Thyroid gland (tissue), 4 donors: ENCODE measurements at regions not wholly inside any gene's neighbourhood (a gene's known extent, or its start where the extent isn't known, plus 50 kb on each side); places are given as distances from the start of the nearest gene placed in this dataset.
"Not testable (repeated sequence)": the region's sequence is repeated elsewhere in the genome, so short reads cannot be mapped to it uniquely, and the experiment has no call there.

Source experiments
- DNase-seq, 2 donors: peaks; one replicate each; pipeline ENCODE4 v3.0.0-alpha.2; 2019
- H3K27ac ChIP-seq, 3 donors: fragments of 200-600 bp; sonication (generic); 1 replicate in 2 of 3; 2 replicates in 1 of 3; pipeline ENCODE4 v1.5.1; 2016 to 2019; ENCODE audit warnings: mild to moderate bottlenecking in 1 of 3, moderate library complexity in 1 of 3
- H3K27me3 ChIP-seq: fragments of 200-600 bp; sonication (generic); one replicate; pipeline ENCODE4 v1.5.1; 2019
- H3K36me3 ChIP-seq, 2 donors: fragments of 200-600 bp; sonication (generic); one replicate each; pipeline ENCODE4 v1.5.1; 2016 to 2019
- H3K4me1 ChIP-seq, 2 donors: fragments of 200-600 bp; sonication (generic); one replicate each; pipeline ENCODE4 v1.5.1; 2017 to 2019
- H3K4me3 ChIP-seq, 3 donors: fragments of 200-600 bp; sonication (generic); replicated peaks in 1 of 3; 1 replicate in 2 of 3; 2 replicates in 1 of 3; pipeline ENCODE4 v1.5.1; 2016; ENCODE audit warnings: mild to moderate bottlenecking in 1 of 3
- H3K9me3 ChIP-seq: fragments of 200-600 bp; sonication (generic); one replicate; pipeline ENCODE4 v1.5.1; 2017
- POLR2A ChIP-seq, 2 donors: fragments of 450-650 bp; IDR thresholded peaks; one replicate each; pipeline ENCODE4 v1.6.1; 2017; ENCODE audit warnings: antibody characterized with exemption in 2 of 2, mild to moderate bottlenecking in 2 of 2, moderate library complexity in 1 of 2
- WGBS, 2 donors: methylation state at CpG; one replicate each; pipeline ENCODE4 v1.1.5; 2017; 5-methylcytosine and 5-hydroxymethylcytosine counted together
- intact Hi-C: fragments of 100-400 bp; cut with DNase I; formaldehyde crosslinking; loops from one replicate; pipeline ENCODE4 v1.15.1; 2023
- TF ChIP-seq, protein P1 (sequence below), 6 experiments: fragments of 200-600 bp in 3 of 6; fragments of 450-650 bp in 3 of 6; sonication (generic) in 3 of 6; IDR thresholded peaks; one replicate each; pipeline ENCODE4 v1.5.1; 2016 to 2019; ENCODE audit warnings: antibody characterized with exemption in 6 of 6, mild to moderate bottlenecking in 2 of 6, inconsistent platforms in 1 of 6, moderate library complexity in 1 of 6

DNA sequence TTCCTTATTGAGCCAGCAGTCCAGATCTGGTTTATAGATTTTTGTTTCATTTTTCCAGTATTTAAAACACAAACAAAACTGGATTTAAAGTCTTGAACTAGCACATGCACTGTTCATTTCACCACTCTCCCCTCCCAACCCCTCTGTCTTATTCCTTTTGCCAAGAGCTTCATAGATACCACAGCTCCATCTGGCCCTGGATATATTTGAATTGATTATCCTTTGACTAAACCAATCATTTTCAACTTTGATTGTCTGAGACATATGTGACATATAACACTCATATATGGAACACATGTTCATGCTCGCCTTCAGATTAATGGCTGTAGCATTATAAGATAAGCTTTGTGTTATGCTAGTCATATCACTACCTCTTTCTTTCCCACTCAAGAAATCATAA lies 376.6 kb upstream of the NAALADL2 start:
- TF ChIP-seq POLR2A (IDR thresholded peaks at IDR 0.05), result no peak
- H3K36me3 ChIP-seq, result no peaks in the 10 kb centered on the region
- no peak for DNase-seq
- H3K27me3 ChIP-seq, result no peaks in the 10 kb centered on the region
- intact Hi-C loops, result no loop called here
- H3K9me3 ChIP-seq, result no peaks in the 10 kb centered on the region
- 98 to 100% methylated on average over 1 of the region's 1 CpG for WGBS, 2 donors
- H3K4me3 ChIP-seq, result no peak overlapping the region
- H3K27ac ChIP-seq, result no peak overlapping the region
- H3K4me1 ChIP-seq, result no peaks in the 10 kb centered on the region

DNA sequence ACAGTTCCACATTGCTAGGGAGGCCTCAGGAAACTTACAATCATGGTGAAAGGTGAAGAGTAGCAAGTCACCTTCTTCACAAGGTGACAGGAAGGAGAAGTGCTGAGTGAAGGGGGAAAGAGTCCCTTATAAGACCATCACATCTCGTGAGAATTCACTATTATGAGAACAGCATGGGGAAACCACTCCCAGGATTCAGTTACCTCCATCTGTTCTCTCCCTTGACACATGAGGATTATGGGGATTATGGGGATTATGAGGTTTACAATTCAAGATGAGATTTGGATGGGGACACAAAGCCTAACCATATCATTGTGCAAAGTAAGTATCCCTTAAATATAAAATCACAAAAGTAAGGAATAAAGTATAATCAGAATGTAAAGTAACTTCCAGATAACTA lies 375.9 kb upstream of the NAALADL2 start:
- no peaks in the 10 kb centered on the region for H3K27me3 ChIP-seq
- no peaks in the 10 kb centered on the region for H3K4me1 ChIP-seq
- intact Hi-C loops, result no loop called here
- no peak for TF ChIP-seq POLR2A (IDR thresholded peaks at IDR 0.05)
- TF ChIP-seq, protein P1, sequence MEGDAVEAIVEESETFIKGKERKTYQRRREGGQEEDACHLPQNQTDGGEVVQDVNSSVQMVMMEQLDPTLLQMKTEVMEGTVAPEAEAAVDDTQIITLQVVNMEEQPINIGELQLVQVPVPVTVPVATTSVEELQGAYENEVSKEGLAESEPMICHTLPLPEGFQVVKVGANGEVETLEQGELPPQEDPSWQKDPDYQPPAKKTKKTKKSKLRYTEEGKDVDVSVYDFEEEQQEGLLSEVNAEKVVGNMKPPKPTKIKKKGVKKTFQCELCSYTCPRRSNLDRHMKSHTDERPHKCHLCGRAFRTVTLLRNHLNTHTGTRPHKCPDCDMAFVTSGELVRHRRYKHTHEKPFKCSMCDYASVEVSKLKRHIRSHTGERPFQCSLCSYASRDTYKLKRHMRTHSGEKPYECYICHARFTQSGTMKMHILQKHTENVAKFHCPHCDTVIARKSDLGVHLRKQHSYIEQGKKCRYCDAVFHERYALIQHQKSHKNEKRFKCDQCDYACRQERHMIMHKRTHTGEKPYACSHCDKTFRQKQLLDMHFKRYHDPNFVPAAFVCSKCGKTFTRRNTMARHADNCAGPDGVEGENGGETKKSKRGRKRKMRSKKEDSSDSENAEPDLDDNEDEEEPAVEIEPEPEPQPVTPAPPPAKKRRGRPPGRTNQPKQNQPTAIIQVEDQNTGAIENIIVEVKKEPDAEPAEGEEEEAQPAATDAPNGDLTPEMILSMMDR (IDR thresholded peaks at IDR 0.05), result no peak
- no peaks in the 10 kb centered on the region for H3K36me3 ChIP-seq
- no peaks in the 10 kb centered on the region for H3K9me3 ChIP-seq
- 24 to 80% methylated on average over 1 of the region's 1 CpG for WGBS, 2 donors
- H3K27ac ChIP-seq, result no peak overlapping the region
- no peak overlapping the region for H3K4me3 ChIP-seq
- no peak for DNase-seq

DNA sequence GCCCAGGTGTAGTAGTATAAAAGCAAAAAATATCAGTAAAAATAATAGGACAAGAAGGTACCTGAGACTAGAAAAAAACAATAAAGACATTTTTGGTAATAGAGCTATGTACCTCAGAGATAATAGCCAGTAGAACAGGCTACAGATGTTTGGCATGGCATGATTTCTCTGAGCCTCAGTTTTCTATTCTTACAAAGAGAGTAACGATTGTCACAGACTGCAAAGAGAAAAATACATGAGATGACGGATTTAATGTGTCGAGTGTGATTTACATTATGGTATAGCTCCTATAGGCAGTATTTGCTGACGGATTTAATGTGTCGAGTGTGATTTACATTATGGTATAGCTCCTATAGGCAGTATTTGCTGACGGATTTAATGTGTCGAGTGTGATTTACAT lies 375.3 kb upstream of the NAALADL2 start:
- H3K36me3 ChIP-seq, intact Hi-C loops, H3K4me1 ChIP-seq, H3K27me3 ChIP-seq, H3K4me3 ChIP-seq, DNase-seq, H3K27ac ChIP-seq, H3K9me3 ChIP-seq: not testable (repeated sequence)
- 92 to 93% methylated on average over 5 of the region's 7 CpGs for whole genome bisulfite sequencing, 2 donors

DNA sequence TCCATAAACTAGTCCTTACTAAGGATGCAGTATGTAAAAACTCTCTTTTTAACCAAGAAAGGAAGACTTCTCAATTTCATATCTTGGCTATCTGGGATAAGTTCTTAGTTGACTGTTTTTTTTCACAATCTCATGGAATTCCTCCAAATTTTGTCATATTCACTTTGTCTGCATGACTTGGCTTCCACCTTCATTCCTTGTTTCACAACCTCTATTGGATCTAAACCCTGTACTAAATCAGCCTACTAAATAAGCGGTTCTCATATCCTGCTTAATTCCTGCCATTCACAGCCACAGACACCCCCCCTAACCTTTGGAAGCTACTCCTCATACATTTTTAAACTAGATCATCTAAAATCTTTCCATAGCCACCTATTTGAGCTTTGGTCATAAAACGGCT lies 370.6 kb upstream of the NAALADL2 start:
- Histone ChIP-seq H3K9me3 (no peaks in the 10 kb centered on the region), H3K27ac (no peak overlapping the region), H3K4me3 (no peak overlapping the region), H3K36me3 (no peaks in the 10 kb centered on the region), H3K4me1 (no peaks in the 10 kb centered on the region), H3K27me3 (no peaks in the 10 kb centered on the region)
- 84 to 92% methylated on average over 2 of the region's 2 CpGs for WGBS, 2 donors
- TF ChIP-seq POLR2A (IDR thresholded peaks at IDR 0.05), result no peak
- TF ChIP-seq, protein P1 (IDR thresholded peaks at IDR 0.05), result no peak
- intact Hi-C loops, result no loop called here
- no peak for DNase-seq

DNA sequence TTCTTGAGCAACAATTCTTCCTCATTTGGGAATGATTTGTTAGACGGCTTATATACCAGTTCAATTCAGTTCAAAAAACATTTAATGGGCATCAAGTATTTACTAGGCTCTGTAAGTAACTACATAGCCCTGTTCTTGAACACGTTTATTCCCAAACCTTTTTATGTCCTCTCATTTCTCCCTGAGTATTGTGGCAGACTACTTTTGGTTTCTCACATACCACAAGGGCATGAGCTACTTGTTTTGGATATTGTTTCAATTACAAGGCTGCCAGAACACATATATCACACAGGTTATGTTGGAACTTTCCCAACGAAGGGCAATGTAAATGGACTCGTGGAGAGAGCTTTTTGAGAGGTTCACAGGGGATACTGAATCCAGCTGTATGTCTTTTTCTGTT lies 363.8 kb upstream of the NAALADL2 start:
- no peaks in the 10 kb centered on the region for H3K4me1 ChIP-seq
- H3K36me3 ChIP-seq, result no peaks in the 10 kb centered on the region
- H3K27me3 ChIP-seq, result no peaks in the 10 kb centered on the region
- intact Hi-C loops, result no loop called here
- H3K4me3 ChIP-seq, result no peak overlapping the region
- no peak for TF ChIP-seq POLR2A (IDR thresholded peaks at IDR 0.05)
- TF ChIP-seq, protein P1 (IDR thresholded peaks at IDR 0.05), result no peak
- no peak for DNase-seq
- 65 to 67% methylated on average over 4 of the region's 4 CpGs for WGBS, 2 donors
- no peaks in the 10 kb centered on the region for H3K9me3 ChIP-seq
- no peak overlapping the region for H3K27ac ChIP-seq

DNA sequence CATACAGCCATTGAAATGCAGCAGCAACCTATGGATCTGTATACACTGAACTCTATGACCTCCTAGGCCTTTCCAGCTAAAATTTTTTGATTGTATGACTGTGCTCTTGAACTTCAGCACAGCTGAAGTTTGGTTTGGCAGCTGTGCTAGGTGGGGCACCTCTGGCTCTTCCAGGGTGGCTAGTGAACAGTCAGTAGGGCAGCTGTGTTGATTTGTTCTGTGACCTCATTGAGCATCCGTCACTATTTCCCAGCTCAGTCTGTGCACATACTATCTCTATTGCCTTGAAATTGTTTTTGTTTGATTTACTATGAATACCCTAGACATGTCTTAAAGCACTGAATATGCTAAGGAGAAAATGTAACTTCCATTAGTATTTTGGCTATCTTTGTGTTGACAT lies 363.2 kb upstream of the NAALADL2 start:
- WGBS, 2 donors, result 87 to 93% methylated on average over 1 of the region's 1 CpG
- H3K4me1 ChIP-seq, result no peaks in the 10 kb centered on the region
- H3K4me3 ChIP-seq, result no peak overlapping the region
- intact Hi-C loops, result no loop called here
- no peaks in the 10 kb centered on the region for H3K36me3 ChIP-seq
- no peaks in the 10 kb centered on the region for H3K27me3 ChIP-seq
- TF ChIP-seq, protein P1 (IDR thresholded peaks at IDR 0.05), result no peak
- no peak for DNase-seq
- H3K27ac ChIP-seq, result no peak overlapping the region
- no peaks in the 10 kb centered on the region for H3K9me3 ChIP-seq
